HCT116 (cell line): ENCODE measurements at regions not wholly inside any gene's neighbourhood (a gene's known extent, or its start where the extent isn't known, plus 50 kb on each side); places are given as distances from the start of the nearest gene placed in this dataset.

ENCODE experiments used
- CEBPB ChIP-seq: IDR thresholded peaks from 2 replicates; pipeline ENCODE4 v1.6.1; 2012; ENCODE audit warnings: low read depth
- MAX ChIP-seq: IDR thresholded peaks from 2 replicates; pipeline ENCODE4 v1.6.1; 2012
- POLR2AphosphoS5 ChIP-seq: IDR thresholded peaks from 2 replicates; pipeline ENCODE4 v1.6.1; 2011; ENCODE audit warnings: mild to moderate bottlenecking, low read depth, low read length, moderate library complexity
- TF ChIP-seq, protein P1 (sequence below), 3 experiments: fragments of 200-600 bp in 1 of 3; sonication (generic) in 1 of 3; IDR thresholded peaks in 2 of 3; conservative IDR thresholded peaks in 1 of 3; 2 replicates each; pipeline ENCODE4 v1.5.1; 2012 to 2017; ENCODE audit warnings: low read depth in 2 of 3, low read length in 2 of 3, antibody characterized with exemption in 1 of 3, borderline replicate concordance in 1 of 3, control low read depth in 1 of 3, mild to moderate bottlenecking in 1 of 3, mixed read lengths in 1 of 3, mixed run types in 1 of 3, moderate library complexity in 1 of 3; ENCODE audit not compliant: insufficient read depth in 1 of 3

DNA sequence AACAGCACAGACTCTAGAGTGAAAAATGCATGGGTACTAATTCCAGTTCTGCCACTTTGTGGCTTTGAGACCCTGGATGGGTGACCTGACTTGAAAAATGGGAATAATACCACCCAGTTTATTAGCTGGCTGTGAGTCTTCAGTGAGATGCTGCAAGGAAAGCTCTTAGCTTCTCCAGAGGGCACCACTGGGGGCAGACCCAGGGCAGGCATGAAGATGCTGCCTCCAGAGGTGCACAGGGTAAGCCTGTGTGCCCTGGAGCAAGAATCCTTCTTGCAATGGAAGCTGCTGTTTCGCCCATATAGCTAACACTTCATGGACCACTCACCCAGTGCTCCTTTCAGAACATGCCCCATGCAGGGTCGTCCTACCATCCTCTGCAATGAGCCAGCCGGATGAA, 75.7 kb downstream of the C5orf15 start:
- TF ChIP-seq, protein P1, sequence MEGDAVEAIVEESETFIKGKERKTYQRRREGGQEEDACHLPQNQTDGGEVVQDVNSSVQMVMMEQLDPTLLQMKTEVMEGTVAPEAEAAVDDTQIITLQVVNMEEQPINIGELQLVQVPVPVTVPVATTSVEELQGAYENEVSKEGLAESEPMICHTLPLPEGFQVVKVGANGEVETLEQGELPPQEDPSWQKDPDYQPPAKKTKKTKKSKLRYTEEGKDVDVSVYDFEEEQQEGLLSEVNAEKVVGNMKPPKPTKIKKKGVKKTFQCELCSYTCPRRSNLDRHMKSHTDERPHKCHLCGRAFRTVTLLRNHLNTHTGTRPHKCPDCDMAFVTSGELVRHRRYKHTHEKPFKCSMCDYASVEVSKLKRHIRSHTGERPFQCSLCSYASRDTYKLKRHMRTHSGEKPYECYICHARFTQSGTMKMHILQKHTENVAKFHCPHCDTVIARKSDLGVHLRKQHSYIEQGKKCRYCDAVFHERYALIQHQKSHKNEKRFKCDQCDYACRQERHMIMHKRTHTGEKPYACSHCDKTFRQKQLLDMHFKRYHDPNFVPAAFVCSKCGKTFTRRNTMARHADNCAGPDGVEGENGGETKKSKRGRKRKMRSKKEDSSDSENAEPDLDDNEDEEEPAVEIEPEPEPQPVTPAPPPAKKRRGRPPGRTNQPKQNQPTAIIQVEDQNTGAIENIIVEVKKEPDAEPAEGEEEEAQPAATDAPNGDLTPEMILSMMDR (IDR thresholded peaks at IDR 0.05 in 2 of 3, conservative IDR thresholded peaks at IDR 0.05 in 1 of 3; ENCODE audit: borderline replicate concordance in 1 of 3, insufficient read depth in 1 of 3, low read depth in 2 of 3, low read length in 2 of 3), result no peak
- no peak for TF ChIP-seq CEBPB
- TF ChIP-seq MAX, result no peak
- no peak for TF ChIP-seq POLR2AphosphoS5
